GM18511 (cell line): ENCODE measurements at regions not wholly inside any gene's neighbourhood (a gene's known extent, or its start where the extent isn't known, plus 50 kb on each side); places are given as distances from the start of the nearest gene placed in this dataset.

Experiments
- ATAC-seq: cut with Tn5 transposase; IDR thresholded peaks from one replicate; pipeline ENCODE4 v1.9.1; 2021; ENCODE audit warnings: mild to moderate bottlenecking, moderate library complexity; ENCODE audit not compliant: unreplicated experiment

- no peak for ATAC-seq
These were observed 179.6 kb downstream of the SHOX start for GRCh38 chrX:810186-810585.

GRCh38 chrX:809081-809480 lies 178.5 kb downstream of the SHOX start:
- no peak for ATAC-seq

- ATAC-seq, result no peak
These were observed 176.0 kb downstream of the SHOX start for GRCh38 chrX:806586-806985.

GRCh38 chrX:805988-806387 lies 175.4 kb downstream of the SHOX start:
- no peak for ATAC-seq

- ATAC-seq, result no peak
These were observed 174.6 kb downstream of the SHOX start for GRCh38 chrX:805103-805670.

GRCh38 chrX:802846-803245 lies 172.3 kb downstream of the SHOX start:
- no peak for ATAC-seq

GRCh38 chrX:799808-800207 lies 169.2 kb downstream of the SHOX start:
- no peak for ATAC-seq

- ATAC-seq, result no peak
These were observed 163.7 kb downstream of the SHOX start for GRCh38 chrX:794311-794710.

- no peak for ATAC-seq
These were observed 162.7 kb downstream of the SHOX start for GRCh38 chrX:793216-793770.

- ATAC-seq, result no peak
These were observed 161.0 kb downstream of the SHOX start for GRCh38 chrX:791479-792034.

- no peak for ATAC-seq
These were observed 160.3 kb downstream of the SHOX start for GRCh38 chrX:790783-791360.

GRCh38 chrX:790041-790506 lies 159.5 kb downstream of the SHOX start:
- ATAC-seq, result no peak

GRCh38 chrX:789096-789495 lies 158.5 kb downstream of the SHOX start:
- ATAC-seq, result no peak

- ATAC-seq, result no peak
These were observed 155.9 kb downstream of the SHOX start for GRCh38 chrX:786441-786881.

GRCh38 chrX:784829-785228 lies 154.2 kb downstream of the SHOX start:
- ATAC-seq, result no peak

- no peak for ATAC-seq
These were observed 150.9 kb downstream of the SHOX start for GRCh38 chrX:781224-782204.

GRCh38 chrX:776529-777230 lies 146.1 kb downstream of the SHOX start:
- ATAC-seq, result no peak

GRCh38 chrX:776061-776460 lies 145.5 kb downstream of the SHOX start:
- ATAC-seq, result no peak

GRCh38 chrX:774536-774935 lies 143.9 kb downstream of the SHOX start:
- no peak for ATAC-seq

- no peak for ATAC-seq
These were observed 142.9 kb downstream of the SHOX start for GRCh38 chrX:773292-774025.
